HepG2 (cell line): ENCODE measurements at regions not wholly inside any gene's neighbourhood (a gene's known extent, or its start where the extent isn't known, plus 50 kb on each side); places are given as distances from the start of the nearest gene placed in this dataset.

Source experiments
- ATAC-seq: fragments of 200-7000 bp; cut with Tn5 transposase; 3 replicates; pipeline ENCODE4 v1.9.1; 2020; ENCODE audit warnings: mild to moderate bottlenecking, moderate library complexity
- BruUV-seq: library from RNA; stranded (reverse); fragments of 400-500 nt; replicated peaks from 2 replicates; lab custom pipeline; 2021; lab: Mats Ljungman, UMichigan
- CTCF ChIA-PET: fragments of 300-600 bp; formaldehyde crosslinking; extraction: SDS; loops from one replicate; lab custom pipeline; 2021; ENCODE audit warnings: low total read pairs, inconsistent platforms, low intra/inter-chr PET ratio; lab: Yijun Ruan, JAX
- POLR2A ChIA-PET: fragments of 350-600 bp; sonication (Branson Sonifier 250); formaldehyde crosslinking; loops from one replicate; lab custom pipeline; 2020; ENCODE audit warnings: antibody characterized with exemption, inconsistent platforms; lab: Yijun Ruan, JAX
- DNase-seq: peaks from one replicate; pipeline ENCODE4 v3.0.0-alpha.2; 2015; ENCODE audit warnings: low spot score
- FAIRE-seq: peaks from 3 replicates; lab custom pipeline; 2011; peaks lifted over from hg19 to GRCh38; lab: Jason Lieb, UNC
- H2AFZ ChIP-seq: one replicate; pipeline ENCODE4 v1.6.1; 2011; ENCODE audit warnings: low read length, inconsistent platforms
- H3K27ac ChIP-seq: fragments of 300-600 bp; 3 replicates; pipeline ENCODE4 v1.8.0; 2011; ENCODE audit warnings: mixed run types, mild to moderate bottlenecking, mixed read lengths, low read length, inconsistent platforms; ENCODE audit not compliant: insufficient read depth; ENCODE audit errors: extremely low read length
- H3K27me3 ChIP-seq, 2 experiments: fragments of 200-600 bp in 1 of 2; 2 replicates in 1 of 2; 3 replicates in 1 of 2; pipeline versions ENCODE4 v1.6.0 to v1.8.0; 2011; ENCODE audit warnings: low read length in 2 of 2, mild to moderate bottlenecking in 2 of 2, moderate library complexity in 2 of 2, inconsistent platforms in 1 of 2; ENCODE audit not compliant: insufficient read depth in 2 of 2, control insufficient read depth in 1 of 2
- H3K36me3 ChIP-seq, 2 experiments: fragments of 200-600 bp in 1 of 2; replicated peaks in 1 of 2; 2 replicates in 1 of 2; 3 replicates in 1 of 2; pipeline versions ENCODE4 v1.5.1 to v1.8.0; 2011; ENCODE audit warnings: low read length in 2 of 2, inconsistent platforms in 1 of 2; ENCODE audit not compliant: insufficient read depth in 2 of 2, control insufficient read depth in 1 of 2
- H3K4me1 ChIP-seq: 2 replicates; pipeline ENCODE4 v1.5.1; 2012; ENCODE audit warnings: low read length, inconsistent platforms; ENCODE audit not compliant: insufficient read depth
- H3K4me2 ChIP-seq: 2 replicates; pipeline ENCODE4 v1.6.0; 2011; ENCODE audit warnings: low read depth, low read length, inconsistent platforms
- H3K4me3 ChIP-seq, 3 experiments: fragments of 200-600 bp in 1 of 3; sonication (generic), shearing (Covaris generic) in 1 of 3; replicated peaks in 1 of 3; 2 replicates each; pipeline ENCODE4 v1.5.1; 2011 to 2016; ENCODE audit warnings: low read length in 3 of 3, inconsistent platforms in 2 of 3, low read depth in 2 of 3, mild to moderate bottlenecking in 2 of 3, control low read depth in 1 of 3, mixed read lengths in 1 of 3; ENCODE audit not compliant: insufficient read depth in 1 of 3
- H3K79me2 ChIP-seq: one replicate; pipeline ENCODE4 v1.6.1; 2011; ENCODE audit warnings: low read length, inconsistent platforms; ENCODE audit not compliant: insufficient read depth
- H3K9ac ChIP-seq: 2 replicates; pipeline ENCODE4 v1.6.0; 2011; ENCODE audit warnings: mild to moderate bottlenecking, low read depth, low read length, inconsistent platforms; ENCODE audit not compliant: insufficient read depth
- H3K9me3 ChIP-seq: 2 replicates; pipeline ENCODE4 v1.5.1; 2012; ENCODE audit warnings: mild to moderate bottlenecking, low read length
- H4K20me1 ChIP-seq: 2 replicates; pipeline ENCODE4 v1.6.0; 2011; ENCODE audit warnings: inconsistent platforms, mild to moderate bottlenecking, low read length, moderate library complexity; ENCODE audit not compliant: insufficient read depth
- ARNT2 ChIP-seq: sonication (generic); formaldehyde crosslinking; IDR thresholded peaks from 2 replicates; pipeline ENCODE4 v1.8.0; 2022; ENCODE audit warnings: mild to moderate bottlenecking, low read depth, missing genetic modification reagents, moderate library complexity
- CBX5 ChIP-seq: sonication (generic); formaldehyde crosslinking; IDR thresholded peaks from 2 replicates; pipeline ENCODE4 v1.4.0; 2020; ENCODE audit warnings: missing genetic modification reagents, borderline replicate concordance
- HOXA5 ChIP-seq: sonication (generic); formaldehyde crosslinking; IDR thresholded peaks from 2 replicates; pipeline ENCODE4 v1.4.0; 2020; ENCODE audit warnings: missing genetic modification reagents
- IKZF4 ChIP-seq: sonication (generic); formaldehyde crosslinking; IDR thresholded peaks from 2 replicates; pipeline ENCODE4 v1.5.1; 2020; ENCODE audit warnings: borderline replicate concordance, mild to moderate bottlenecking, low read depth, missing genetic modification reagents; ENCODE audit errors: not compliant biosample characterization
- MEIS1 ChIP-seq: sonication (generic); formaldehyde crosslinking; IDR thresholded peaks from 2 replicates; pipeline ENCODE4 v1.9.0; 2021; ENCODE audit warnings: mild to moderate bottlenecking, missing genetic modification reagents, moderate library complexity, borderline replicate concordance
- MIER3 ChIP-seq: IDR thresholded peaks from 2 replicates; pipeline ENCODE4 v1.6.1; 2016; ENCODE audit warnings: missing compliant biosample characterization, borderline replicate concordance
- MTF2 ChIP-seq: sonication (generic); formaldehyde crosslinking; IDR thresholded peaks from 2 replicates; pipeline ENCODE4 v1.5.0; 2020; ENCODE audit warnings: missing genetic modification reagents, borderline replicate concordance
- NR2C2 ChIP-seq: sonication (generic); formaldehyde crosslinking; IDR thresholded peaks from 2 replicates; pipeline ENCODE4 v1.4.0; 2020; ENCODE audit warnings: missing genetic modification reagents, mild to moderate bottlenecking, moderate library complexity, borderline replicate concordance
- PCBP1 ChIP-seq: fragments of 200-400 bp; formaldehyde crosslinking; IDR thresholded peaks from 2 replicates; pipeline ENCODE4 v1.6.1; 2017; ENCODE audit warnings: mild to moderate bottlenecking, low read depth, low read length, borderline replicate concordance
- RORA ChIP-seq: sonication (generic); formaldehyde crosslinking; IDR thresholded peaks from 2 replicates; pipeline ENCODE4 v1.5.0; 2020; ENCODE audit warnings: mild to moderate bottlenecking, missing genetic modification reagents, moderate library complexity
- SMYD3 ChIP-seq: sonication (generic); formaldehyde crosslinking; IDR thresholded peaks from 2 replicates; pipeline ENCODE4 v1.8.1; 2023; ENCODE audit warnings: mild to moderate bottlenecking, missing genetic modification reagents
- SOX13 ChIP-seq, 3 experiments: fragments of 450-650 bp in 1 of 3; sonication (generic) in 1 of 3; formaldehyde crosslinking in 1 of 3; IDR thresholded peaks in 2 of 3; conservative IDR thresholded peaks in 1 of 3; 2 replicates each; pipeline versions ENCODE4 v1.5.0 to v1.6.1; 2016 to 2020; ENCODE audit warnings: antibody characterized with exemption in 1 of 3, mild to moderate bottlenecking in 1 of 3, missing compliant biosample characterization in 1 of 3, missing genetic modification reagents in 1 of 3, moderate library complexity in 1 of 3
- TEF ChIP-seq: sonication (generic); formaldehyde crosslinking; IDR thresholded peaks from 2 replicates; pipeline ENCODE4 v1.5.0; 2020; ENCODE audit warnings: missing genetic modification reagents
- ZMYM3 ChIP-seq: sonication (generic); formaldehyde crosslinking; IDR thresholded peaks from 2 replicates; pipeline ENCODE4 v1.5.1; 2020; ENCODE audit warnings: mild to moderate bottlenecking, missing genetic modification reagents
- ZNF746 ChIP-seq: sonication (generic); formaldehyde crosslinking; IDR thresholded peaks from 2 replicates; pipeline ENCODE4 v1.8.0; 2022; ENCODE audit warnings: mild to moderate bottlenecking, missing genetic modification reagents
- ZNF83 ChIP-seq: sonication (generic); formaldehyde crosslinking; IDR thresholded peaks from 2 replicates; pipeline ENCODE4 v1.4.0; 2020; ENCODE audit warnings: missing genetic modification reagents, mild to moderate bottlenecking, borderline replicate concordance
- WGBS: methylation state at CpG from one replicate; pipeline ENCODE4 v1.1.6; 2017; ENCODE audit warnings: low lambda C conversion rate; 5-methylcytosine and 5-hydroxymethylcytosine counted together
- in situ Hi-C: cut with HindIII; loops from 2 replicates; pipeline ENCODE4 v1.10.0; 2017; ENCODE audit warnings: low pct_unique_long_range_greater_than_20kb; ENCODE audit not compliant: extremely low pct_ligation_motif_present
- intact Hi-C: fragments of 100-400 bp; cut with micrococcal nuclease; formaldehyde crosslinking; loops from one replicate; pipeline ENCODE4 v1.10.0; 2022; ENCODE audit not compliant: unreplicated experiment
- TF ChIP-seq, protein P1 (sequence below): sonication (generic); formaldehyde crosslinking; IDR thresholded peaks from 2 replicates; pipeline ENCODE4 v1.4.0; 2020; ENCODE audit warnings: missing genetic modification reagents, borderline replicate concordance
- TF ChIP-seq, protein P2 (sequence below), 2 experiments: sonication (generic) in 1 of 2; formaldehyde crosslinking in 1 of 2; IDR thresholded peaks; 2 replicates each; pipeline versions ENCODE4 v1.5.1 to v1.6.1; 2011 to 2020; ENCODE audit warnings: borderline replicate concordance in 1 of 2, low read depth in 1 of 2, low read length in 1 of 2, mild to moderate bottlenecking in 1 of 2, missing genetic modification reagents in 1 of 2, moderate library complexity in 1 of 2

DNA sequence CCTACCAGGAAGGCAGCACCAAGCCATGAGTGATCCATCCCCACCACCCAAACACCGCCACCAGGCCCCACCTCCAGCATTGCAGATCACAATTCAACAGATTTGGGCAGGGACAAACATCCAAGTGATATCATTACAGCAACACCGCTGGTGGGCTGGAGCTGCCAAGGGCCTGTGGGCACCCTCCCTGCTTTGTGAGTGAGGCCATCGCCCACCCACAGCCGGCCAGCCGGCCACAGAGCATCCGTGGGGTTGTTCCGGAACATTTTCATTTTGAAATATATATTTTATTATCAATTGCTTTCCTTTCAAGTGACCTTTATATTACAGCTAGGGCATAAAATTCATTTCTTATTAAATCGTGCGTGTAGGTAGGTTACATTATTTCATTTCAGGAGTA, 286.0 kb upstream of the CDH4 start (continued):
- TF ChIP-seq, protein P1, sequence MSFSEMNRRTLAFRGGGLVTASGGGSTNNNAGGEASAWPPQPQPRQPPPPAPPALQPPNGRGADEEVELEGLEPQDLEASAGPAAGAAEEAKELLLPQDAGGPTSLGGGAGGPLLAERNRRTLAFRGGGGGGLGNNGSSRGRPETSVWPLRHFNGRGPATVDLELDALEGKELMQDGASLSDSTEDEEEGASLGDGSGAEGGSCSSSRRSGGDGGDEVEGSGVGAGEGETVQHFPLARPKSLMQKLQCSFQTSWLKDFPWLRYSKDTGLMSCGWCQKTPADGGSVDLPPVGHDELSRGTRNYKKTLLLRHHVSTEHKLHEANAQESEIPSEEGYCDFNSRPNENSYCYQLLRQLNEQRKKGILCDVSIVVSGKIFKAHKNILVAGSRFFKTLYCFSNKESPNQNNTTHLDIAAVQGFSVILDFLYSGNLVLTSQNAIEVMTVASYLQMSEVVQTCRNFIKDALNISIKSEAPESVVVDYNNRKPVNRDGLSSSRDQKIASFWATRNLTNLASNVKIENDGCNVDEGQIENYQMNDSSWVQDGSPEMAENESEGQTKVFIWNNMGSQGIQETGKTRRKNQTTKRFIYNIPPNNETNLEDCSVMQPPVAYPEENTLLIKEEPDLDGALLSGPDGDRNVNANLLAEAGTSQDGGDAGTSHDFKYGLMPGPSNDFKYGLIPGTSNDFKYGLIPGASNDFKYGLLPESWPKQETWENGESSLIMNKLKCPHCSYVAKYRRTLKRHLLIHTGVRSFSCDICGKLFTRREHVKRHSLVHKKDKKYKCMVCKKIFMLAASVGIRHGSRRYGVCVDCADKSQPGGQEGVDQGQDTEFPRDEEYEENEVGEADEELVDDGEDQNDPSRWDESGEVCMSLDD (CRISPR knock-in tag), result no peak
- TF ChIP-seq, protein P2, sequence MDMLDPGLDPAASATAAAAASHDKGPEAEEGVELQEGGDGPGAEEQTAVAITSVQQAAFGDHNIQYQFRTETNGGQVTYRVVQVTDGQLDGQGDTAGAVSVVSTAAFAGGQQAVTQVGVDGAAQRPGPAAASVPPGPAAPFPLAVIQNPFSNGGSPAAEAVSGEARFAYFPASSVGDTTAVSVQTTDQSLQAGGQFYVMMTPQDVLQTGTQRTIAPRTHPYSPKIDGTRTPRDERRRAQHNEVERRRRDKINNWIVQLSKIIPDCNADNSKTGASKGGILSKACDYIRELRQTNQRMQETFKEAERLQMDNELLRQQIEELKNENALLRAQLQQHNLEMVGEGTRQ (IDR thresholded peaks at IDR 0.05; ENCODE audit: low read depth, low read length), result no peak
- TF ChIP-seq, protein P2 (CRISPR knock-in tag; IDR thresholded peaks at IDR 0.05; ENCODE audit: borderline replicate concordance), result no peak
- TF ChIP-seq SMYD3 (CRISPR knock-in tag), result no peak
- TF ChIP-seq MIER3 (CRISPR knock-in tag), result no peak
- TF ChIP-seq ARNT2 (CRISPR knock-in tag), result no peak
- TF ChIP-seq SOX13 (IDR thresholded peaks at IDR 0.05), result no peak
- no peak for TF ChIP-seq SOX13 (CRISPR knock-in tag; conservative IDR thresholded peaks at IDR 0.05 in 1 of 2, IDR thresholded peaks at IDR 0.05 in 1 of 2)

GRCh38 chr20:60966766-60967165, 285.3 kb upstream of the CDH4 start:
- Histone ChIP-seq H3K4me2 (no peak overlapping the region), H3K9me3 (peaks cover 47% of the 10 kb centered on the region), H3K27me3 (no peaks in the 10 kb centered on the region), H3K4me1 (no peaks in the 10 kb centered on the region), H3K4me3 (no peak overlapping the region), H3K27ac (no peak overlapping the region), H3K36me3 (no peaks in the 10 kb centered on the region), H3K79me2 (no peaks in the 10 kb centered on the region), H3K9ac (no peak overlapping the region), H4K20me1 (no peaks in the 10 kb centered on the region), H2AFZ (no peak overlapping the region)
- FAIRE-seq (no peak), ATAC-seq (no peak), DNase-seq (no peak)
- BruUV-seq, result no TSS peak
- in situ Hi-C loops, result no loop called here
- CTCF ChIA-PET, result no interaction called here
- POLR2A ChIA-PET, result no interaction called here
- WGBS, result 55% methylated on average over 16 of the region's 19 CpGs
- intact Hi-C loops, result no loop called here
- TF ChIP-seq ZNF746 (no peak), TEF (CRISPR knock-in tag) (no peak), ZMYM3 (no peak), PCBP1 (no peak), RORA (no peak), IKZF4 (CRISPR knock-in tag) (no peak), CBX5 (no peak), MTF2 (CRISPR knock-in tag) (no peak), MEIS1 (CRISPR knock-in tag) (no peak), ZNF83 (no peak), NR2C2 (no peak), HOXA5 (no peak)
